Epithelial cell of prostate (primary cell): ENCODE measurements at regions not wholly inside any gene's neighbourhood (a gene's known extent, or its start where the extent isn't known, plus 50 kb on each side); places are given as distances from the start of the nearest gene placed in this dataset.
"Not testable (repeated sequence)": the region's sequence is repeated elsewhere in the genome, so short reads cannot be mapped to it uniquely, and the experiment has no call there.

Experiments
- DNase-seq: peaks from one replicate; pipeline ENCODE4 v3.0.0-alpha.2; 2011; ENCODE audit warnings: low read depth, low spot score
- H3K27ac ChIP-seq: fragments of 450-650 bp; 2 replicates; pipeline ENCODE4 v1.5.1; 2017; ENCODE audit warnings: mild to moderate bottlenecking

DNA sequence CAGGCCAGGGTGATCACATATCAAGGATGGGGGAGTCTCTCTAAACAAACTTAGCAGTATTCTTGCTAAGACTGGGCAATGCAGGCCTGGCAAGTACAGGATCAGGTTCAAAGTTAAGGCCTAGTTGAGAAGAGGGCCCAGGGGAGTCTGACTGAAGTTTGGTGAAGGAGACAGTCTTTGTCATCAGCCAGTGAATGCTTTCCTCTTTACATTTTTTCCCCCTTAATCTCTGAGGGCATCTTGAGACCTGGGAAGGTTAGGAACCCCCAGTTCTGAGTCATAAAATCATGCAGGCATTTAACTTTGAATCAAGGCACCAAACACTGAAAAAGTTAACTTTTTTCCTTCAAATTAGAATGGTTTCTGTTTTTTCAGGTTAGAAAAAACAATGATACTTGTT lies 311.5 kb downstream of the REEP3 start:
- no peak overlapping the region for H3K27ac ChIP-seq

DNA sequence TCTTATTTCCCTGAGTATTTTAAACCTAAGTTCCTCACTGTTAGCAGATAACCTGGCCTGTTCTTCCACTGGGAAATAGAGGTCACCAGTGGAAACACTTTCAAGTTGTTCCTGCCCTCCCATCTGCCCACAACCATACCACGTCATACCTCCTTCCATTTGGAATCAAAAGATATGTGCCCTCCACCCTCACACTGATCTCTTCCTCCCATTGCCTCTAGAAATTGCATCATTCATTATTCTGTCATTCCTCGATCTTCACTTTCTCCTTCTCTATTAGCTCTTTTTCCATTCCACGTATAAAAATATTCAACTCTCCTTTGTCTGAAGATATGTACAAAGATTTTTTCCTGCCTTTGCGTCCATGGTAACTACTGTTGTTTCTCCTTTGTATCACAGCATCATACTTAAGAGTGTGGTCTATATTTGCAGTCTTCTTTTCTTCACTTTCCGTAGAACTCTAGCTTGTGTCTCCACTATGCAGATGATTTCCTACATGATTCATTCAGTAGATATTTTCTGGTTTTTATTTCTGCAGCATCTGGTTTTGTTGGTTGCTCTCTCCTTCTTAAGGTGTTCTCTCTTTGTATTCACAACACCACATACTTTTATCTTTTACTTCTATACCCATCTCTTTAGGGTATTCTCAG lies 312.3 kb downstream of the REEP3 start:
- H3K27ac ChIP-seq, result no peak overlapping the region
- DNase-seq, result no peak

More for the DNA sequence above, 311.5 kb downstream of the REEP3 start:
- no peak for DNase-seq

DNA sequence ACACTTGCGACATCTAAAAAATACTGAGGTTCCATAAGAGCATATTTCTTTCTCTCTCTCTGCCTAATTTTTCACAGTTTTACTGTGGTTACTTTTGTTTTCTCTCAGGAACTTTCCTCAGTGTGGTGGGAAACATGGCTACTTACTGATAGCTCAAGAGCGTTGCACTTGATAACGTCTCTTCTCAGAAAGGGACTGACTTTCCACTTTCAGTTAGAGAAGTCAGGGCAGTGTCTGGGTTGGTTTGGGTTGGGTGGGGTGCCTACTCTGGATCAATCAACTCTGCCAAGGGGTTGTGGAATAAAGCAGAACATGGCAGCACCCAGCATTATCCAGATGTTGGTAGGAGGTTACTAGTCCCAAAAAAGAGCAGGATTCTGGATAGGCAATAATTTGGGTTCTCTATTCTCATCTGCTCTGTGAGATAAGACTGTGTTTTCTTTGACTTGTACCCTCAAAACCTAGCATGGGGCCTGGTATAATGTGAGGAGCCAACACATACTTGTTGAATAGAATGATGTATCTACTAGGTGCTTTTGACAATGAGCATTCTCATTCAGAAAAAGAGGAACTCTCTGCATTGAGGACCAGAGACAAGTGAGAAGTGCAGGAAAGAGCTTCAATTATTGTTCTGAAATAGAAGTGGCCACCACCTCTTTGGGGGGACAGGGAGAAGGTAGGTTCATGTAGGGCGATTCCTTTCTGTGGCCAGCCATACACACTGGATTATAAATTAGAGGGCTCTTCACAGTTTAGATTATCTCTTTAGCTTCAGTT lies 315.7 kb downstream of the REEP3 start:
- DNase-seq, result no peak
- no peak overlapping the region for H3K27ac ChIP-seq

DNA sequence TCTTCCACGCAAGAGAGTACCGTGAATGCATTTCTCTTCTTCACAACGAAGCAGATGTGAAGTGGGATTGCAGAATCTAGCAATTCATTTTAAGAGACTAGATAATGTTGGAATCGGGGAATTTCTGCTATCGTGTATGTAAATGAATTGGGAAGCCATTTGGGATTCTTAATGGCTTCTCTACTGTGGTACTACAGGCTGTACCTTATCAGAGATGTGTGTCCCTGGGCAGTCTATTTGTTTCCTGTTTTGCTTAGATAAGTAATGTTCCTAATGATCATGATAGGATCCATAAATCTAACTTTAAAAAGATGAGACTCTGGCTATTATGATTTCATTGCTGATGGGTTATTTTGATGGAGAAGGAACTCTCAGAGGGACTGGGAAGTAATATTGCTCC lies 320.6 kb downstream of the REEP3 start:
- H3K27ac ChIP-seq, result no peak overlapping the region
- no peak for DNase-seq

DNA sequence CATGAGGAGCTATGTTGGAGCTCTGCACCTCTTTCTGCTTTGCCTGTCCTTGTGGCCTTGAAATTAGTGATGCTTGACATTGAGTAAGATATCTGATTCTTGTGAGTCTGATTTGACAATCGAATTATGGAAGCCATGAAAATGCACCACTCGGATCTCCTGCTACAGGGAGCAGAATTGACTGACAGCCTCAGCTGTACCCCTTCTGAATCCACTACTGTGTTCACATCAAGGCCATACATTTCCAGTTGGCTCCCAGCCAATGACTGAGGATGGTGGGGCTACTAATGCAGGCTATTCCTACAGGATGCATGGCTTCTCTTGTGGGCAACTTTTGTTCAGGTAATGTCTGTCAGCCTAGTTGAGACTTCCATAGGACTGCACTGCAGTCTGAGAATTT lies 321.9 kb downstream of the REEP3 start:
- no peak overlapping the region for H3K27ac ChIP-seq
- DNase-seq, result no peak

DNA sequence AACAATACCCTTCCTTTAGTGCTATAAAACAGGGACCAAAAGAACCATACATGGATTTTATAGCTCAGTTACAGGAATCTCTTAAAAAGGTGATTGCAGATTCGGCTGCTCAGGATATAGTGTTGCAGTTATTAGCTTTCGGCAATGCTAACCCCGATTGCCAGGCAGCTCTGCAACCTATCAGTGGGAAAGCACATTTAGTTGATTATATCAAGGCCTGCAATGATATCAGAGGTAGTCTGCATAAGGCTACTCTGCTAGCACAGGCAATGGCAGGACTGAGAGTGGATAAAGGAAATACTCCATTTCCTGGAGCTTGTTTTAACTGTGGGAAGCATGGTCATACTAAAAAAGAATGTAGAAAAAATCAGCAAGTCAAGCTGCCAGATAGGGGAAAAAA lies 327.7 kb downstream of the REEP3 start:
- not testable (repeated sequence) for DNase-seq, H3K27ac ChIP-seq

DNA sequence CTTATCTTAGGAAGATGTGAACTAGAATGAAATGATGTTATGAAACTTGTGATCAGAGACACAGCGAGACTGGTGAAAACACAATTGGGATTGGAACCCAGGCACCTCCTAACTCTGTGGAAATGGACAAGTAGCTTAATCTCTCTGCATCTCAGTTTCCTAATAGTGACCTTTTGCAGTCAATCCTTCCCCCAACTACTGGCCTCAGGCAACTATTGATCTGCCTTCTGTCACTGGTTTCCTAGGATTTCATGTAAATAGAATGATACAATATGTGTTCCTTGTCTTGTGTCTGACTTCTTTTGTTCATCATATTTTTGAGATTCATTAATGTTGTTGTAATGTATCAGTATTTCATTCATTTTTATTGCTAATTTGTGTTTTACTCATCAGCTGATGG lies 341.7 kb downstream of the REEP3 start:
- no peak for DNase-seq
- H3K27ac ChIP-seq, result no peak overlapping the region

DNA sequence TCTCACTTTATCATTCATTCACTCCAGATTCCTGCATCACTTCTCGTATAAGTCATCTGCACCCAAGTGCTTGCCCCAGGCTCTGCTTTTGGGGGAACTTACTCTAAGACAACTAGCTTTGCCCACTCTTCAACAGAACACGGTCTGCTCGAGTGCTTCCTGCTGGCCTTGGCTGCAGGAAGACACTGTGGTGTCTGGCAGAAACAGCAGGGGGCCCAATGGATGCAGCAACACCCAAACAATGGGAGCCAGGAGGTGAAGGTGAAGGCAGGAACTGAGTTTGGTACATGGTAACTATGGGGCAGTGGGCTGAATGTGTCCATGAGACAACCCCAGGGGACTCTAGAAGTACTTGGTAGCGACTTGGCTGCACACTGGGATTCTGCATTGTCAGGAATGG lies 344.0 kb downstream of the REEP3 start:
- no peak for DNase-seq
- H3K27ac ChIP-seq, result no peak overlapping the region

DNA sequence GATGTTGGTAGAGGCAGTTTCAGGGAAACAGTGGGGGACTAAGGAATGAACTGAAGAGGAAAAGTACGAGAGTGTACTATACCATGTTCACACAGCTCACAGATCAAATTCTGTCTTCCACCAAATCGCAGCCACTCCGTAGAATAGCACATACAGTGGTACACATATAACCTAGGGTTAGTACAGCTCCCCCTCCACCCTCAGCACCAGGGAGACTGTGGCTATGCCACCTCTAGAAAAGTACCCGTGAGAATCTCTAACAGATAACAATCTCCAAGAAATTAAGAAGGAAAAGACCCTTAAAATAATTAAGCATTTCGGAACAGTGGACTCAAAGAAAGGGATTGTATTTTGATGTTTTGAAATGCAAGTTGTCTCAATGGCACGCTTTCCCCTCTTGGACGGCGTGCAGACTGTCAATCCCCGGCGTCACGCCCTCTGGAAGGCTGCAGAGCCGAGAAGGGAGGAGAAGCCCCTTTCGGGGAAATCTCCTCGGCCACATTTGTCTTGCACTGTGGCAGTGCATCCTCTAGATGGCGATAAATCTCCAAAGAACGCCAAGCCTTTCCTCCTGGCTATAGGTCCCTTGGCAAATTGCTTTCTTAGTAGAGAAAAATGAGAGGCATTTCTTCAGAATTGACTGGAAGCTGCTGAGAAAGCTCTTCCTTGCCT lies 345.0 kb downstream of the REEP3 start:
- H3K27ac ChIP-seq, result no peak overlapping the region
- no peak for DNase-seq

DNA sequence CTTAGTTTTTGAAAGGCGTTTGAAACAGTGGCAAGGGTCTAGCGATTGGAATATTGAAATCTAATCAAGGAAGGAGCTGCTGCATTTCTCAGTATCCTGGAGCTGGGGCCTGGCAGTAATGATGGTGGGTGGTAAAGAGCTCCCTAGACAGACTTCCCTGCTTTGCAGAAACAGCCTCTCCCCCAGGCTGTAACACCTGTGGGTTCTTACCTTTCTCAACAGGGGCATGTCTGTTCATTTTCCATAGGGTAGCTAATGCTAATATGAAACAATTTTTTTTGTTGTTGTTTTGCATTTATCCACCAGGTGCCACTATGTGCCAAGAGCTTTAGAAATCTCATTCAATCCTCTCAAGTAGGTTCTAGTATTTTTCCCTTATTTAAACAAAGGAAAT lies 345.5 kb downstream of the REEP3 start:
- H3K27ac ChIP-seq, result no peak overlapping the region
- DNase-seq, result no peak

DNA sequence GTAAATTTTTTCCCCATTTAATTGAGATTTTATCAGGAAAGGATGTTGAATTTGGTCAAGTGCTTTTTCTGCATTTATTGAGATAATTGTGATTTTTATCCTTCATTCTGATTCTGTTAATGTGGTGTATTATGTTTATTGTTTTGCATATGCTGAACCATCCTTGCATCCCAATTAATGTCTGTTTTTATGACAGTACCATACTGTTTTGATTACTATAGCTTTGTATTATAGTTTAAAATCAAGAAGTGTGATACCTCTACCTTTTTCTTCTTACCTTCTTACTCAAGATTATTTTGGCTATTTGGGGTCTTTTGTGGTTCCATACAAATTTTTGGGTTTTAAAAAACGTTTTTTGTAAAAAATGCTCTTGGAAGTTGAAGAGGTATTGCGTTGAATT lies 357.2 kb downstream of the REEP3 start:
- H3K27ac ChIP-seq, result no peak overlapping the region
- no peak for DNase-seq

DNA sequence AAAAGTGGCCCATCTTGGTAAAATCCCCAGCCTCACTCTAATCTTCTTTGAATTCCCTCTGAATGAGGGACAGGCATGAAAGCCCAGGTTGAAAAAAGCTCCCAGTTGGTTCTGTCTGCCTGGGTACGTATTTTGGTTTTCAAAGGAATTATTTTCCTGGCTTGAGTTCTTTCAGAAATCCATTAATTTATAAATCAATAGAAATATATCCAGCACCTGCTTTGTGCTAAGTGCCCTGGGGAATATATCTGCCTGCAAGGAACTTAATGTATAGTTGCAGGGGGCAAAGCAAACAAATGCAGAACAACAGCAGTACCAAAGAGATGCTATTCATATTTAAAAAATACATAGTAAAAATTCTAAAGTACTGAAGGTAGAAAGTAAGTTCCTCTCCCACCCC lies 362.7 kb downstream of the REEP3 start:
- H3K27ac ChIP-seq, result no peak overlapping the region
- no peak for DNase-seq

DNA sequence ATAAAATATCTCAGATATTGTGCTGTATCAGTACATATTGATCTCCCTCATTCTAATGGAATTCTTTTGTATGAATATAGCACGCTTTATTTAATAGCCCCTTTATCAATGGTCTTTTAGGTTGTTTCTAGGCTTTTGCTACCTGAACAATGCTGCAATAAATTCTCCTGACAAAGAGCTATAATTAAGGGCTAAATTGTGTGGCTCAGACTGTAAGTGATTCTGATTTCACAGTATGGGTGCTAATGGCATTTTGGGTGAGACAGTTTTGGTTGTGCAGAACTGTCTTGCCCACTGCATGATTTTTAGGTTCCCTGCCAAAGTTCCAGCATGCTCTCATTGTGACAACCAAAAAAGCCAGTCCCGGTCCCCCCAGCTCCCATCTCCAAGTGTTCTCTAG lies 363.2 kb downstream of the REEP3 start:
- H3K27ac ChIP-seq, result no peak overlapping the region
- no peak for DNase-seq

DNA sequence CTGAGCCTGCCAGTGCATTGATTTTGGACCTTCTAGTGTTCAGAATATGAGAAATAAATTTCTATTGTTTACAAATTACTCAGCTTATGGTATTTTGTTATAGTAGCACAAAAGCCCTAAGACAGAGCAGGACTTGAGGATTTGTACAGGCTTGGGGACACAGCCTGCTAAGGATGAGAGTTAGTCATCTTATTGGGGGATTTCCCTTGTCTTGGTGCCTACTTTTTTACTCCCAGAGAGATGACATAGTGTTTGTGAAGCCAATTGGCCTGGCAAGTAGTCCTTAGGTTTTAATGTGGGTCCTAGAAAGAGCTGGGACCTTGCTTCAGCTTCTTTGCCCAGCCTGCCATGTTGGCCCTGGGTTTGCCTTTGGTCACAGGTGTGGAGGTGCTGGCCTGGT lies 364.0 kb downstream of the REEP3 start:
- no peak overlapping the region for H3K27ac ChIP-seq
- DNase-seq, result no peak

DNA sequence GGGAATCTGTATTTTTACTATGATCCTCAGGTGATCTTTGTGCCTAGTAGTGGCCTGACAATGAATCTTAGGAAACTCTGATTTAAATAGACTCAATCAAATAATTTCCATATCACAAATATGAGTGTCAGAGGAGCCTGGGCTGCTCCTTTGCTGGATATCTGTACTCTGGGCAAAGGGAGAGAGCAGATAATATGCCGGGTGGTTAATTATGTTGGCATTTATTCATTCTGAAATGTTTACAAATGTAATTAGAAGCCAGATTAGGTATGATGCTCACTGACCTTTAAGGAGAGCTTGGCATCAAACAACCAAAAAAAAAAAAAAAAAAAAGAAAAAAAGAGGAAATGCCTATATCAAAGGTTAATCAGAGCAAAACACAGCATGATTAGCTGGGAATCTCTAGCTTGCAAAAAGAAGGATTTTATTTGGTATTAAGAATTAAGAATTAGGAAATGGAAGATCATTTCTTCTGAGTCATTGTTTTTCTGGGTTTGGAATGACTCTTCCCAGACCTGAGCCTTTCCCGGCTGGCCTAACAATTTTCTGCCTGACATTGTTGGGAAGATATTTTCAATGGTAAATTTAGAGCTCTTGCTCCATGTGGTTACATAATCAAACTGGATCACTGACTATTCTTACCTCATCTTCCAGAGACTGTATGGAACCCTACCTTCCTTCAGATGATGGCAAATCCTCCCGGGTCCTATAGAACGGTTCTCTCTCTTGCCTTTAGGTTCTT lies 365.3 kb downstream of the REEP3 start:
- H3K27ac ChIP-seq, result no peak overlapping the region
- no peak for DNase-seq

DNA sequence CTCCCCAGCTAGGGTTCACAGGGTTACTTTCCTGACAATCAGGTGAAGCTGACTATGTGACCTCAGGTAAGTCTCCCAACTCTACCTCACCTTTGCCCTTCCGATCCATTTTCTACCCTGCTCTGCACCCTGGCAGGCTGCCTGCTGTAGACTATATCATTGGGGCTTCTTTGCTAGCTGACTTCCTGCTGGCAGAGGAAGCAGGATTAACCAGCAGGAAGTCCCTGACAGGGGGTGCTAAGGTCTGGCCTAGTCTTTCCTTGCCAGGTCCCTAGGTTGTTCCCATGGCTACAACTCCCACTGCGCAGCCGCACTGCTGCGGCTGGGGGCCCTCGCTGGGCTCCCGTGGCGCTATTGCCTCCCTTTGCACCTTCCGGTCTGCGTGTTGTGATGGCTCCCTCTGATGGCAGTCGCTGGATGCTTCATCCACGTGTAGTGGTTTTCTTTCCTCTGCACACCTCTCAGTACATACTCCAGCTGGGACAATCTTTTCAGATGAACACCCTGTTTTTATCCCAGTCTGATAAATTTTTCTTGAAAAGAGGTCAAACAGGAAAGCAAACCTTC lies 365.9 kb downstream of the REEP3 start:
- no peak for DNase-seq
- H3K27ac ChIP-seq, result no peak overlapping the region

DNA sequence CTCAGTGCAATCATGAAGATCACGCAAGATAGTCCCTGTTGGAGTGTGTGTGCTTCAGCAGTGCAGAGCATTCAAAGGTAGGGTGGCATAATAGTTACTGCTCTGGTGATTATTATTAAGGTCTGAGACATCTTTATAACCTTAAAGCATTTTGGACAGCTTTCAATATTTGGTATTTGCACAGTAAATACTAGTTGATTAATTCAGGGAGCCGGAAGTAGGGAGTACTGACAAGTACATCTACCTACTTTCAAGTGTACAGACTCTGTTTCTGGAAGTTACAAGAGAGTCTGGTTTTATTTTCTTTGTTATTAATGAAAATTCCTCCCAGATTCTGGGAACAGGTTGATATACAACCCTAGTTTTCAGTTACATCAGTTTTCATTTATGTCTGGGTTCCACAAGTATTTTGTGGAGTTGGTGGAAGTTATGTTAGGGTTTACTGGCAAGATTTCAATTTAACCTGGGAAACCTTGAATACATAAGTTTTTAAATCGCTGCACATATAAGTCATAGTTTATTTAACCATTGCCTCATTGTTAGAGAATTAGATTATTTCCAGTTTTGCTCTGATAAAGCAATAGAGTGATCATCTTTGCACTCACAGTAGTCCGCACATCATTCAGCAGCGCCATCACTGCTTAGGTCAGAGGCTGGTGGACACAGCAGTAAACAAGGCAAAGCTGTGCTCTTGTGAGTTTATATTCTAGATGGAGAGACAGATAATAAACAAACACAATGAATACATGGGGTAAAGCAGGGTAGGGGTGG lies 366.6 kb downstream of the REEP3 start:
- no peak for DNase-seq

DNA sequence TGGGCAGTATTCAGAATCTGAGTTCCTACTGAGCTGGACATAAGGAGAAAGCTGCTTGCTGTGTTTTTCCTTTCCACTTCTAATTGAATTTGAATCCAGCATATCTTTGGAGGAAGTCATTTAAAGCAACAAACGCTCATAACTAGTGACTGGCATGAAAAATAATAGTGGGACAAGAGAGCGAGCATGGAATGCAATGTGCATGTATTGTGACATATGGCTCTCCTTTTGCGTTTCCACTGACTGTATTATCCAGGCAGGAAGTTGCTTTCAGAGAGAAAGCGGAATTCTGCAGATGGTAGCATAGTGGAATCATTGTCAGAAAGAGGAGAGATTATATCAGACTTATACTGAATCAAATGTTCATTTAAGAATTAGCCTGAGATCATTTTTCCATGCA lies 368.6 kb downstream of the REEP3 start:
- DNase-seq, result no peak
- no peak overlapping the region for H3K27ac ChIP-seq

More for the DNA sequence above, 366.6 kb downstream of the REEP3 start:
- no peak overlapping the region for H3K27ac ChIP-seq

DNA sequence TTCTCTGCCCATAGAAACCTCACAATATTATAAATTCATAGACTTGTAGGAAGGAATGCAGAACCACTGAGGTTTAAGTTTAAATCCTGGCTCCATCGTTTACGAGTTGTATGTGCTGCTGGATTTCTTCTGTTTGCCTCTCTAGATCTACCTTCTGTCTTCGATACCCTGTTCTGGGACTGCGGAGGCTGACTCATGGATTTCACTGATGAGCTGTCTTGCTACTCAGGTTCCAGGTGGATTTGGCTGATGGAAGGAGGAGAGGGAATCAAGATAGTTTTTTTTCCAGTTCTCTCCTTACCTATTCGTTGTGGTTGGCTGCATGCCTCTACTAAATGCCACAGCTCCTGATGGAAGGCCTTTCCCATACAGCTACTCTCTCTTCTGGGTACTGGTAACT lies 375.8 kb downstream of the REEP3 start:
- no peak for DNase-seq
- H3K27ac ChIP-seq, result no peak overlapping the region
